ENCODE measurements at regions not wholly inside any gene's neighbourhood (a gene's known extent, or its start where the extent isn't known, plus 50 kb on each side); places are given as distances from the start of the nearest gene placed in this dataset.
A peak's percentile ranks its signal among the peaks of the same experiment; 100 is the strongest.

DNA sequence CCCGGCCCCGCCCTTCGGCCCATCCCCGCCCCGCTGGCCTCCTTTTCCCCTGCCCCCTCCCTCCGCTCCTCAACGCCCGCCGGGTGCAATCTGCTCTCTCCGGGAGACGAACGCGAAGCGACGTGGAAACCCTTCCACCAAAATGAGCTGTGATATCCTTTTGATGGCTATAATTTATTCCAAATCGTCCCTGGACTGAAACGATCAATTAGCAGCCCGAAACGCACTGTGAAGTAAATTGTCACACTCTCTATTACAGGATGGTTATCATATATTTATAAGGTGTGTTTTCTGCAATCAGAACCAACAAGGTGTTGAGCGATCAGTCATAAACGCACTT, 134.6 kb upstream of the BARHL2 start:
- TF ChIP-seq, protein P1, sequence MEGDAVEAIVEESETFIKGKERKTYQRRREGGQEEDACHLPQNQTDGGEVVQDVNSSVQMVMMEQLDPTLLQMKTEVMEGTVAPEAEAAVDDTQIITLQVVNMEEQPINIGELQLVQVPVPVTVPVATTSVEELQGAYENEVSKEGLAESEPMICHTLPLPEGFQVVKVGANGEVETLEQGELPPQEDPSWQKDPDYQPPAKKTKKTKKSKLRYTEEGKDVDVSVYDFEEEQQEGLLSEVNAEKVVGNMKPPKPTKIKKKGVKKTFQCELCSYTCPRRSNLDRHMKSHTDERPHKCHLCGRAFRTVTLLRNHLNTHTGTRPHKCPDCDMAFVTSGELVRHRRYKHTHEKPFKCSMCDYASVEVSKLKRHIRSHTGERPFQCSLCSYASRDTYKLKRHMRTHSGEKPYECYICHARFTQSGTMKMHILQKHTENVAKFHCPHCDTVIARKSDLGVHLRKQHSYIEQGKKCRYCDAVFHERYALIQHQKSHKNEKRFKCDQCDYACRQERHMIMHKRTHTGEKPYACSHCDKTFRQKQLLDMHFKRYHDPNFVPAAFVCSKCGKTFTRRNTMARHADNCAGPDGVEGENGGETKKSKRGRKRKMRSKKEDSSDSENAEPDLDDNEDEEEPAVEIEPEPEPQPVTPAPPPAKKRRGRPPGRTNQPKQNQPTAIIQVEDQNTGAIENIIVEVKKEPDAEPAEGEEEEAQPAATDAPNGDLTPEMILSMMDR (IDR thresholded peaks at IDR 0.05): peak in 1 of 6 experiments; percentile 28
- no peak for TF ChIP-seq EP300 (IDR thresholded peaks at IDR 0.05)

All from upper lobe of left lung (tissue), 4 donors.